Aorta (tissue), 5 donors: ENCODE measurements at regions not wholly inside any gene's neighbourhood (a gene's known extent, or its start where the extent isn't known, plus 50 kb on each side); places are given as distances from the start of the nearest gene placed in this dataset.

Experiments
- ATAC-seq: fragments of 200-7000 bp; cut with Tn5 transposase; one replicate; pipeline ENCODE4 v1.9.1; 2022; ENCODE audit warnings: moderate library complexity; ENCODE audit not compliant: low FRiP score
- DNase-seq, 2 donors: peaks; one replicate each; pipeline ENCODE4 v3.0.0-alpha.2; 2020
- H3K27ac ChIP-seq, 2 donors: one replicate each; pipeline ENCODE4 v1.5.1; 2013; ENCODE audit warnings: low read length in 2 of 2, mild to moderate bottlenecking in 2 of 2, moderate library complexity in 2 of 2, control low read depth in 1 of 2, inconsistent platforms in 1 of 2, low read depth in 1 of 2
- H3K27me3 ChIP-seq, 2 donors: one replicate each; pipeline ENCODE4 v1.6.1; 2013; ENCODE audit warnings: control low read depth in 1 of 2, low read length in 1 of 2, mild to moderate bottlenecking in 1 of 2, moderate library complexity in 1 of 2; ENCODE audit not compliant: insufficient read depth in 2 of 2, control insufficient read depth in 1 of 2
- H3K36me3 ChIP-seq, 2 donors: one replicate each; pipeline ENCODE4 v1.6.1; 2013; ENCODE audit warnings: control low read depth in 1 of 2, low read length in 1 of 2, mild to moderate bottlenecking in 1 of 2; ENCODE audit not compliant: insufficient read depth in 2 of 2, control insufficient read depth in 1 of 2
- H3K4me1 ChIP-seq, 2 donors: one replicate each; pipeline ENCODE4 v1.6.1; 2013; ENCODE audit warnings: low read length in 2 of 2, control low read depth in 1 of 2, mild to moderate bottlenecking in 1 of 2, moderate library complexity in 1 of 2; ENCODE audit not compliant: insufficient read depth in 2 of 2, control insufficient read depth in 1 of 2
- H3K4me3 ChIP-seq, 2 donors: one replicate each; pipeline ENCODE4 v1.5.1; 2013; ENCODE audit warnings: low read length in 2 of 2, control low read depth in 1 of 2, mild to moderate bottlenecking in 1 of 2
- H3K9me3 ChIP-seq: one replicate; pipeline ENCODE4 v1.6.1; 2013; ENCODE audit warnings: mild to moderate bottlenecking, low read length; ENCODE audit not compliant: control insufficient read depth
- WGBS, 2 donors: extraction: QIAGEN DNeasy Blood & Tissue Kit; methylation state at CpG; one replicate each; pipeline ENCODE4 v1.1.7; 2013; 5-methylcytosine and 5-hydroxymethylcytosine counted together
- intact Hi-C, 2 donors: fragments of 100-400 bp; cut with DNase I; formaldehyde crosslinking; loops; one replicate each; pipeline versions ENCODE4 v1.14.2 to v1.15.0; 2022
- donor health status: healthy with polysubstance abuse.
- donor health status: Bipolar disorder and iron deficiency.
- donor health status: DM: no; HTN: no; CAD: no.
- donor health status: DM: no; HTN: no; CAD: no.
- donor health status: DM: yes; HTN: yes; CAD: no.

- H3K36me3 ChIP-seq, result no peaks in the 10 kb centered on the region
- 12 to 13% methylated on average over 8 of the region's 8 CpGs for WGBS, 2 donors
- ATAC-seq (peak; percentile 62), DNase-seq (peak in 1 of 2 donors; percentile 59)
- H3K4me3 ChIP-seq, result no peak overlapping the region
- intact Hi-C loops, result loop anchor here in 1 of 2 donors (5.0 kb wide), 1 partner anchor 76 kb away; no protein-coding TSS in a partner anchor
- no peaks in the 10 kb centered on the region for H3K27me3 ChIP-seq
- H3K27ac ChIP-seq, result peak overlapping the region; percentile 90 to 92
- H3K4me1 ChIP-seq, result peaks cover 8 to 10% of the 10 kb centered on the region in 2 donors
- H3K9me3 ChIP-seq, result no peaks in the 10 kb centered on the region
Observed at GRCh38 chr6:12422848-12423247, 132.7 kb downstream of the EDN1 start.

DNA sequence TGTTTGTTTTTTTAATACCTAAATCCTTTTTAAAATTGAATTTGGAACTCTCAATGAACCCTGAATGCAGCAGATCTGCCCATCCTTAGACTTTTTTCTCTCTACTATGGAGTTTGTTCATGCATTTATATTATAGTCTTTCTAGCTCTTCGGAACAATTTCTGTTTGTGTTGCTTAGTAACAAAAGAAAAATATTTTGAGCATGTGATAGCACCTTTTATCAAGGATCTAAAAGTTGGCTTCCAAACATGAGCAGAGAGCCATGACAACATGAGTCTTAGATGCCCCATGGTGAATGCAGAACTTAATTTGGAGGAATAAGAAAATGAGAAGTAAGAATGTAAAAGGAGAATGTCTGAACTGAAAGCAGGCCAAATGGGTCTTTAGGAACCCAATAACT is 133.7 kb downstream of the EDN1 start:
- H3K27me3 ChIP-seq, result no peaks in the 10 kb centered on the region
- DNase-seq (no peak), ATAC-seq (no peak)
- no peaks in the 10 kb centered on the region for H3K36me3 ChIP-seq
- H3K27ac ChIP-seq, result peak overlapping the region in 1 of 2 donors; percentile 43
- intact Hi-C loops, result loop anchor here in 1 of 2 donors (5.0 kb wide), 1 partner anchor 77 kb away; no protein-coding TSS in a partner anchor
- H3K4me1 ChIP-seq, result peaks cover 8 to 10% of the 10 kb centered on the region in 2 donors
- H3K4me3 ChIP-seq, result no peak overlapping the region
- 0 to 4% methylated on average over 1 of the region's 1 CpG for WGBS, 2 donors
- no peaks in the 10 kb centered on the region for H3K9me3 ChIP-seq

GRCh38 chr6:12426121-12426520 is 136.0 kb downstream of the EDN1 start:
- DNase-seq (no peak), ATAC-seq (no peak)
- Histone ChIP-seq H3K9me3 (no peaks in the 10 kb centered on the region), H3K36me3 (no peaks in the 10 kb centered on the region), H3K4me3 (no peak overlapping the region), H3K27ac (peak overlapping the region; percentile 42 to 70), H3K27me3 (no peaks in the 10 kb centered on the region), H3K4me1 (peaks cover 8 to 10% of the 10 kb centered on the region in 2 donors)
- intact Hi-C loops, result loop anchor here (5.0 kb wide), 2 partner anchors 36 to 46 kb away; no protein-coding TSS in a partner anchor
- 20 to 28% methylated on average over 4 of the region's 4 CpGs for WGBS, 2 donors

GRCh38 chr6:12431023-12431422 is 140.9 kb downstream of the EDN1 start:
- H3K27ac ChIP-seq, result no peak overlapping the region
- 54% methylated on average over 3 of the region's 3 CpGs for WGBS, 2 donors
- no peak overlapping the region for H3K4me3 ChIP-seq
- peaks cover 4 to 7% of the 10 kb centered on the region in 2 donors for H3K4me1 ChIP-seq
- H3K36me3 ChIP-seq, result no peaks in the 10 kb centered on the region
- DNase-seq, result no peak
- ATAC-seq, result no peak
- intact Hi-C loops, result no loop called here
- no peaks in the 10 kb centered on the region for H3K9me3 ChIP-seq
- no peaks in the 10 kb centered on the region for H3K27me3 ChIP-seq

GRCh38 chr6:12436224-12436623 is 146.1 kb downstream of the EDN1 start:
- ATAC-seq, result no peak
- Histone ChIP-seq H3K9me3 (no peaks in the 10 kb centered on the region), H3K27me3 (no peaks in the 10 kb centered on the region), H3K36me3 (no peaks in the 10 kb centered on the region), H3K27ac (no peak overlapping the region), H3K4me1 (peaks cover 0 to 2% of the 10 kb centered on the region in 2 donors), H3K4me3 (no peak overlapping the region)
- 20 to 25% methylated on average over 3 of the region's 3 CpGs for WGBS, 2 donors
- DNase-seq, result no peak
- intact Hi-C loops, result no loop called here

- no peak overlapping the region for H3K27ac ChIP-seq
- 76 to 79% methylated on average over 1 of the region's 1 CpG for WGBS, 2 donors
- peaks cover 0 to 2% of the 10 kb centered on the region in 2 donors for H3K4me1 ChIP-seq
- no peak for DNase-seq
- intact Hi-C loops, result no loop called here
- no peaks in the 10 kb centered on the region for H3K9me3 ChIP-seq
- H3K36me3 ChIP-seq, result no peaks in the 10 kb centered on the region
- no peaks in the 10 kb centered on the region for H3K27me3 ChIP-seq
- ATAC-seq, result no peak
- H3K4me3 ChIP-seq, result no peak overlapping the region
Observed at GRCh38 chr6:12436683-12437082, 146.5 kb downstream of the EDN1 start.

DNA sequence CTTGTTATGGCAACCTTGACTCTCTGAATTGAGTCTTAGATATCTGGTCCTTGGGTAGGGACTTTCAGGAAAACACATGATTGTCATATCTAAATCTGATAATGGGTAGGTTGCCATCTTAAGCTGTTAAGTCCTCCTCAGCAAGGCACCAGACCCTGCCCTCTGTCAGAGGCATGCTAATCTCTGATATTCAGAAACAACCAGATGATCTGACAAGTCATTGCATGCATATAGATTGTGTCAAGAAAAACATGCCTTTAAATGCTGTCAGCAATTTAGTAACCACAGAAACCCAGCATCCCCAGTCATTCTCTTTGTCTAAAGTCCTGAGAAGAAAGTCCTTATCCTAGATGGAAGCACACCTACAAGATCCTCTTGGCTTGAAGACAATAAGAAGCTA is 149.1 kb downstream of the EDN1 start:
- Histone ChIP-seq H3K4me1 (peaks cover 0 to 2% of the 10 kb centered on the region in 2 donors), H3K4me3 (no peak overlapping the region), H3K27me3 (no peaks in the 10 kb centered on the region), H3K9me3 (no peaks in the 10 kb centered on the region), H3K27ac (no peak overlapping the region), H3K36me3 (no peaks in the 10 kb centered on the region)
- DNase-seq, result no peak
- intact Hi-C loops, result no loop called here
- no peak for ATAC-seq

GRCh38 chr6:12440981-12441380 is 150.8 kb downstream of the EDN1 start:
- intact Hi-C loops, result no loop called here
- Histone ChIP-seq H3K27me3 (no peaks in the 10 kb centered on the region), H3K36me3 (no peaks in the 10 kb centered on the region), H3K4me1 (peaks cover 0 to 2% of the 10 kb centered on the region in 2 donors), H3K9me3 (no peaks in the 10 kb centered on the region), H3K27ac (no peak overlapping the region), H3K4me3 (no peak overlapping the region)
- WGBS, 2 donors, result 81 to 84% methylated on average over 3 of the region's 3 CpGs
- no peak for ATAC-seq
- no peak for DNase-seq

DNA sequence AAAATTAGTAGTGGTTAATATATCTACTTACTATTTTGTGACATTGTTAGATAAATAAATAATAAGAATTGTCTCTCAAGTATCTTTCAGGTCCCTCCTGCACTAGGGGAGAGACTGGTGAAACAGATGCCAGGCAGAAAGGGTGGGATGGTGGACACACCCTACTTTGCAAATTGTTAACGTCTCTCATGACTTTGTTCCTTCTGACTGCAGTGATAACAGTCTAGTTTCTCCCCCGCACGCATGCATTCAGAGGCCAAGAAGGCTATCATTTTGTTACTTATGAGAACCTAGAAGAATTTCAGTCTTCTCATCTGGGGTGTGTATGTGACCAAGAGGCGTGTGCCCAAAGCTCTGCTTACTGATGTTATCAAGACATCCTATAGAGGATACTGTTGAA is 152.3 kb downstream of the EDN1 start:
- Histone ChIP-seq H3K4me3 (no peak overlapping the region), H3K27ac (no peak overlapping the region), H3K4me1 (no peaks in the 10 kb centered on the region), H3K36me3 (no peaks in the 10 kb centered on the region), H3K27me3 (no peaks in the 10 kb centered on the region), H3K9me3 (no peaks in the 10 kb centered on the region)
- DNase-seq (no peak), ATAC-seq (no peak)
- intact Hi-C loops, result no loop called here
- WGBS, 2 donors, result 85 to 87% methylated on average over 4 of the region's 4 CpGs
